PFSK-1 (cell line): ENCODE measurements at regions not wholly inside any gene's neighbourhood (a gene's known extent, or its start where the extent isn't known, plus 50 kb on each side); places are given as distances from the start of the nearest gene placed in this dataset.

Experiments used
- POLR2AphosphoS5 ChIP-seq: IDR thresholded peaks from 2 replicates; pipeline ENCODE4 v1.6.1; 2012; ENCODE audit warnings: low read depth, mild to moderate bottlenecking, control low read depth, low read length, moderate library complexity
- REST ChIP-seq, 2 experiments: IDR thresholded peaks; 2 replicates each; pipeline versions ENCODE4 v1.6.1 to v1.8.0; 2011 to 2012; ENCODE audit warnings: low read depth in 2 of 2, low read length in 2 of 2, control low read depth in 1 of 2, inconsistent platforms in 1 of 2, mild to moderate bottlenecking in 1 of 2, moderate library complexity in 1 of 2; ENCODE audit not compliant: insufficient read depth in 1 of 2
- SIN3A ChIP-seq: IDR thresholded peaks from 2 replicates; pipeline ENCODE4 v1.6.1; 2012; ENCODE audit warnings: mild to moderate bottlenecking, low read length, moderate library complexity, borderline replicate concordance; ENCODE audit not compliant: insufficient read depth

DNA sequence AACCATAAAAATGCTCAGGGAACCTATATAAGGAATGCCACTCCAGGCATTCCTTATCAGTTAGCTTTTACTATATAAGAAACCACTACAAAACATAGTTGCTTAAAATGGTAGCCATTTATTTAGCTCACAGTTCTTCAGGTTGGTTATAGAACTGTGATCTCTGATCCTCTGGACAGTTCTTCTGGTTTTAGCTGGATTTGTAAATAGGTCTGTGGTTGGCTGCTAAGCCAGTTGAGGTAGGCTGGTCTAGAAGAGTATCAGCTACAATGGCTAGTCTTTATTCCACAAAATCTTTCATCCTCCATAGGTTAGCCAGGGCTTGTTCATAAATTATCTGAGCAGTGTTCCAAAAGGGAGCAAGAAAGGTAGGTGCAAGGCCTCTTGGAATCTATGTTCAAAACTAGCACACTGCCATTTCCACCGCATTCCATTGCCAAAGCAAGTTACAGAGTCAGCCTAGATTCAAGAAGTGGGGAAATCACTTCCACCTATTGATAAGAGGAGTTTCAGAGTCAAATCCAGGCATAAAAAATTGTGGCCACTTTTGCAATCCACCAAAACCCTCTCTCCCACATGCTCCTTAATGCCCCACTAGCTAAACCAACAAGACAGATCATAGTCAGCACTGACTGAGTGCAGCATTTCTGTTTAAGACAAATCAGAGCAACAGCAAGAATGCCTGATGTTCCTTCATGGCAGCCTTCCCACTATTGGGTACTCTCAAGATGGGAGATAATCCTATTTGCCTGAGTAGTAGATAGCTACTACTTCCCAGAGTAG is 146.4 kb downstream of the IRS1 start:
- TF ChIP-seq POLR2AphosphoS5 (no peak), SIN3A (no peak), REST (IDR thresholded peaks at IDR 0.05; ENCODE audit: insufficient read depth in 1 of 2, low read depth in 2 of 2, low read length in 2 of 2) (no peak)
